D341Med (cell line): ENCODE measurements at regions not wholly inside any gene's neighbourhood (a gene's known extent, or its start where the extent isn't known, plus 50 kb on each side); places are given as distances from the start of the nearest gene placed in this dataset.

Experiments used
- DNase-seq: peaks from one replicate; pipeline ENCODE4 v3.0.0; 2012; ENCODE audit warnings: low spot score

DNA sequence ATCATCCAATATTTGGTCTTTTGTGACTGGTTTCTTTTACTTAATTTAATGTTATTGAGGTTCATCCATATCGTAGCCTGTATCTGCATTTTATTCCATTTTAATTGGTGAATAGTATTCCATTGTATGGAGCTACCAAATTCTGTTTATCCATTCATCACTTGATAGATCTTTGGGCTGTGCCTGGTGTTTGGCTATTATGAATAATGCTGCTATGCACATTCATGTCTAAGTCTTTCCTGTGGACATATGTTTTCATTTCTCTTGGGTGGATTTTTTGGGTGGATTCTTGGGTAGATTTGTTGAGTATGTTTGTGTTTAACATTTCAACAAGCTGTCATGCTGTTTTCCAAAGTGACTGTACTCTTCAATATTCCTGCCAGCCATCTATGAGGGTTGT lies 52.5 kb upstream of the NEDD4L start:
- no peak for DNase-seq

DNA sequence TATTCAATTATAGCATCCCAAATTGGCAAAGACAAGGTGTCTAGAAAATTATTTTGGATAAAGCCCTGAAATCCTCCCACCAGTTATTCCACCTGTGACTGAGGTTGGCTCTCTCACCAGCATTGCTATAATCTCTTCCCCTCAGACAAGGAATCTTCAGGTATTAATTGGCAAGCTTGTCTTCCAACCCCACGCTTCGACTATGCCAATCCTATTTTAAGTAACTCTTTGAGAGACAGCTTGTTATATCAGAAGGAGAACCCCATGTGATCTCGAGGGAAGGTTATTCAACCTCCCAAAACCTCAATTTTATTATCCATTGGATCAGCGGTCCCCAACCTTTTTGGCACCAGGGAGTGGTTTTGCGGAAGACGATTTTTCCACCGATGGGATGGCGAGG lies 54.5 kb upstream of the NEDD4L start:
- no peak for DNase-seq

DNA sequence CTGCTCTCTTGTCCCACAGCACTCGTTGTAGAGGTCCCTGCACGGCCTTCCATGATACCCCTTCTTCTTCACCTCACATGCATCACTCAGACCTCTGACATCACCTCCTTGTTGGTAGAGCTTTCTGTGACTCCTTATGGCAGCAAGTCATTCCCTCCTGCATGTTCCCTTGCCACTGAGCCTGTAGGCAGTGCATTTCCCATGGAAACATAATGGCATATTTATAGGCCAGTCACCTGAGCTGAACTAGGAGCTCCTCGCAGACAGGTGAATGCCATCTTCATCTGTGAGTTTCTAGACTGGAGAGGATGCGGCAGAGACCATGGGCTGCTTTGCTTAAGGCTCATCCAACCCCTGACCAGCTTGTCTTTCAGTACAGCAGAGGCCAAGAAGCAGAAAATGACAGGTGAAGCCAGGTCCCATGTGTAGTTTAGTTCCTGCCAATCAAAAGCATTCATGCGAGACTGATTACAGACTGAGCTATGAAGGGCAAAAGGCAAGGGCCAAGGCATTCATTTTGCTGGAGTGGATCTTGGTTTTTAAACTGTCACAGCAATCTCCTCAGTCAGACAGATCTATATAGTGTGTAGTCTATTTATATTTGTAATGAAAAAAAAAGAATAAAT lies 59.4 kb upstream of the NEDD4L start:
- DNase-seq, result no peak

DNA sequence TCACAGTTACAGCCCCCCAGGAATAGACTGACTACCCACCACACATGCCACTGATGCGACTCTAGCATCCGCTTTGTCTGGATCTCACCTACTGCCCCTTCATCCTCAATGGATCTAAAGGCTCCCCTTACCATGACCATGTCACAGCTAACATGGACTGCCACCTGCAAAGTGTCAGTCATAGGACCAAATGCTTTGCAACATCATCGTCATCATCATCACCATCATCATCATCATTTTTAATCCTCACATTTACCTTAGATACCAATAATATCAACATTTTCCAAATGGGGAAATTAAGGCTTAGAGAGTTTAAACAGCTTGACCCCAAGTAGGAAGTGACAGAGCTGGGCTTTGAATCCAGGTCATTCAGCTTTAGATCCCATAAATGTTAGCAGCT lies 60.1 kb upstream of the NEDD4L start:
- DNase-seq, result no peak

DNA sequence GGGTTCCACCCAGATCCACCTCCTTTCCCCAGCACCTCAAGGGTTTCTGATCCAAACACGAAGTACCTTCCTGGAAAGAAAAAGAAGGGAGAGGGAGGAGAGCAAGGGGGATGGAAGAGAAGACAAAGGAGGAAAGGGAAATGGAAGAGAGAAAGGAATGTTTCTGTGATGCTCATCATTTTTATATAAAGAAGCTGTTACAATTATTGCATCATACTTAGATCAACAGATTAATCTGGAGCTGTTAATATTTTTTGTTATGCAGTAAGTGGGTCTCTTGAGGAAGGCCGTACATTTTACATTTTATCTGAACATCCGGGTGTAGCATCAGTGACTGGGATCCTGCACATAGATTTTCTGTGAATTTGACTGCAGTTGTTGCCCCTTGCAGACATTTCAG lies 60.6 kb upstream of the NEDD4L start:
- no peak for DNase-seq

DNA sequence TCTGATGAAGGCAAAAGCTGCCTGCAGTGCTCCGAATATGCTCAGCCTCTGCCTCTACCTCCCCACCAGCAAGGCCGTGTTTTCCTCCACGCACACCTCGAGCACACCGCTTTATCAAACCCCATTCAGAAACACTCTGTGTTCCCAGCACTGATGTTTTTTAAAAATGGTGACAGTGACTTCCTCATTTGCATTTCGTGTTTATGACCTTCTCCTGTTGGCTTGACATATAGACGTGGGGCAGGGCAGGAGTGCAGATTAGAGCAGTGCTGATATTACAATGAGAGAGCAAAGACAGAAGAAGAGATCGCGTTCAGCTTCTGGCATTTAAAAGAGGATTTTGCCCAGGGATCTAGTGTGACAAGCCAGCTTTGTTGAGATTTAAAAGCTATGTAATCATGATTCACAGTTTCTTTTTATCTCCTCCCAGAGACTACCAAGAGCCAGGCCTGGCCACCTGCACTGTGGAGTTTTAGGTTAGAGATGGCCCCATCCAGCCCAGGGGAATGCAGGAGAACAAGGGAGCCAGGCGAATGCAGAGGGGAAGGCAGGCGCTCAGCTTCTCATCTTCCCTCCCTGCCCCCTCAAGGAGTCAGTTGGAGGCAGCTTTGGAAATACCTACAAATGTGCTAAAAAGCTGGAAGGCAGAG lies 61.5 kb upstream of the NEDD4L start:
- DNase-seq, result no peak

DNA sequence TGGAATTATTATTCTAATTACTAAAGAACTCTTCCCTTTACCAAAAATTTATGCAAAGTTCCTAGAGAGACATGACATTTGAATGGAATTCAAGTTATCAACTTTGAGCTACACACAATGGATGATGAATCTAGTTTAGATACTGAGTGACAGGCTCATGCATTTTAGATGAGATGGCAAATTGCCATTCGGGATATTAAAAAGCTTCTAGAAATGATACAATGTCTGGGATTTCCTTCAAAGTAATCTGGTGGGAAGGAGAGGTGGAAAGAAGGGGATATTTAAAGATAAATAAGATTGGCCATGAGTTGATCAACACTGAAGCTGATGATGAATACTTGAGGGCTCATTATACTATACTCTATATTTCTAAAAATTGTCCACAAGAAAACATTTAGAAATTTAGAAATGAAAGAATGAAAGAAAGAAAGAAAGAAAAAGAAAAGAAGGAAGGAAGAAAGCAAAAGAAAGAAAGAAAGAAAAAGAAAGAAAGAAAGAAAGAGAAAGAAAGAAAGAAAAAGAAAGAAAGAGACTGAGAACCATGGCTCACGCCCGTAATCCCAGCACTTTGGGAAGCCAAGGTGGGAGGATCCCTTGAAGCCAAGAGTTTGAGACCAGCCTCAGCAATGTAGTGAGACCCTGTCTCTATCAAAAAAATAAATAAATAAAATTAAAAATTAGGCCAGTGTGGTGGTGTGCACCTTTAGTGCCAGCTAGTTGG lies 62.6 kb upstream of the NEDD4L start:
- DNase-seq, result no peak

DNA sequence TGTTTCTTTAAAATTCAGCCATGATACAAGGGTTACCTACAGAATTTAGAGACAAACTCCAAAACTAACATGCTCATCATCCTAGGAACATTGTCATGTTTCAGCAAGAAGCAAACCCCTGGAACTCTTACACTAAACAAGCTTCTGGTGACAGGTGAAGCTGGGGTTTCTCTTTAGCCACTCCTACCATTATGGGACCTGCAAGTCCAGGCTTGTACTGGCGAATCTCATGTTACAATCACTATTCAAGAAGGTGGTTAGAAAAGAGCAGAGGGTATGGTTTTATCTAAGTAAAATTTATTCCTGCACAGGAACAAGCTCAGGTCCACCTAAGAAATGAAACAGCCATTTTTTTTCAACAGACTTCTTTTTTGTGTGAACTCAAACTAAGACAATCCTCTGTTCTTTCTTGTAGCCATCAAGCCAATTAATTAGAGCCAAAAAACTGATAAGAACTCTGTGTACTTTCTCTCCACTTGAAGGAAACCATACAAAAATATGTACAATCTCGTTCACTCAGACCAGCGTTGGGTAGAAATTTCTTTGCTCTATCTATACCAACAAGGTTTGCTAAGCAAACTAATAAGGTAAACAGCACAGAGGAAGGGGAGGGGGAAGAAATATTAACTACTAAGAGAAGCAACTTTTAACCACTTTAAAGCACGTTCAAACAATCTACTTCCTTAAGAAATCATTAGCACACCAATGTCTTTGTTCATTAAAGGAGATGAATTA lies 63.3 kb upstream of the NEDD4L start:
- DNase-seq, result no peak

DNA sequence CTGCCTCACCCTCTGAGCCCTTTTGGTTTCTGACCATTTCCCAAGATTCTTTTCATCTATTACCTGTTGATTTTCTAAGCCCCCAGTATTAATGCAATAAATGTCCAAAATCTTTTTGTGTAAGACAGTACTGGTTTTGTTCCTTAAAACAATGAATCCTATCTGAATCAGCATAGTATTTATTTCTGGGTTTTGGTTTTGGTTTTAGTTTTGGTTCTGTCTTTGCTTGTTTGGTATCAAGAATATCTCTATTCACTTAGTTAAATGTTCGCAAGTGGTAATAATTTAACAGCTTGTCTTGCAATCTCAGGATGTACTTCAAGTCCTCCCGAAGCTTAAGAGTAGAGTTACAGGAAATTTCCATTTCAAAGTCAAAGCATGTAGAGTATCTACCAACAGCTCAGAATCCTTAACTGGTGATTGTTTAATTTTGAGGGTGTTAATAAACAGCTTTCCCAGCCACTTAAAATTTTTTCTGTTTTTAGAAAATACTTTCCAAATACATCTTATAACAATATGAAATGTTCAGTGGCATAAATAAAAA lies 67.7 kb upstream of the NEDD4L start:
- DNase-seq, result no peak

DNA sequence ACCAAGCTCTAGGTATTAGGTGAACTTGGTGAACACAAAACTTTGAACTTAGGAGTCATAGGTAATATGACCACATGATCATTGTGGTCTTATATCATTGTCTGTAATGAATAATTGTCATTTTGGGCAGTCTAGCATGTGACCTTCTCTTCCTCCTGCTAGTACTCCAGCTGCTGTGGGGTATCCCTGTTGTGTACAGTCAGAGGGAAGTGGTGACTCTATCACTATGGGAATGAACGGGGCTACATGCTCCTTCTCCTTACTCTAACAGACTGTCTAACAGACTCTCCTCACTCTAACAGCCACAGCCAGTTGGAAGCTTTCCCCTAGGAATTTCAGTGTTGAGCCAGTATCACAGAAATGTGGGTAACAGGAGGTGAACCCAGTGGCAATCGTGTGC lies 68.2 kb upstream of the NEDD4L start:
- no peak for DNase-seq

DNA sequence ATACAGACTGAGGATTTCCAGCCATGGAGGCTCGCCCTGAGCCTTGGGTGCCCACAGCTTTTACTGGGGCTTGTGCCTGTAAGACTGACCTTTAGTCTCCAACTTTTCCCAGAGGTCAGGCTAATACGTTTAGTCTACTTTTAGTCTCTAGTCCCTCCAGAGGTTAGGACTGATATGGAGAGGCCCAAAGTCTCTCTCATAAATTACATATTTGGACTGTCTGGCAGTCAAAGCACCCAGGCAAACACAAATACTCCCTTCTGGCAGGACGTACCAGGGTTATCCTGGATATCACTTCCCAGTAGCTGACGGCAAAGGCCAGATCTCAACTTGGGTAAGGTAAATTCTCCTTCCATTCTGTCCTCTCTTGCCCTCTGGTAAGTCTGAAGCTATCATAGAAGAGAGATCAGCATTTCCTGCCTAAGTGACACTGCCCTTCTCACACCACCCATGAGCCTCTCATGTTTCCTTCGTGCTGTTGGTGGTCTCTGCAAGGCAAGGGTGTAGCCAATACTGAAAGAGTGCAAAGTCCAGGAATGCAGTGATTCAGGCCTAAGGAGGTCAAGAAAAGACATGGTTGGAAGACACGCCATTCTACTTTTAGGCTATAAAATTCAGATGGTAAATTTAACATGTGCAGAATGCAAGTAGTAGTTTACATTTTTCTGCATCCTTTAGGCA lies 69.3 kb upstream of the NEDD4L start:
- DNase-seq, result no peak

DNA sequence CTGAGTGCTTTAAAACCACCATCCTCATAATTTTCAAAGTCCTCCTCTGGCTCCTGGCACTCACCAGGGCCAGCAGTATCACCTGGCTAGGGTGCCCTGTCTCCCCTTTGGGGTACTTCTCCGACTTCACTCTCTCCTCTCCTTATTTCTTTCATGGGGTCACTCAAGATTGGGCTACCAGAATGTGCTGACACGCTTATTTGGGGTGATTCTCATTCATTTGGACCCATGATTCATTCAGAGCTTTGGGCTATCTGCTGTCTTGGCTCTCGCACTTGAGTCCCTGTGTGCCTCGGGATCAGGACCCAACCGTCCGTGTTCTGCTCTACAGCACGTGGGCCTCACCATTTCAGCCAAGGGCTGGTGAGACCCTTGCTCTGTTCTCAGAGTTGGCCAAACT lies 70.1 kb upstream of the NEDD4L start:
- DNase-seq, result no peak

DNA sequence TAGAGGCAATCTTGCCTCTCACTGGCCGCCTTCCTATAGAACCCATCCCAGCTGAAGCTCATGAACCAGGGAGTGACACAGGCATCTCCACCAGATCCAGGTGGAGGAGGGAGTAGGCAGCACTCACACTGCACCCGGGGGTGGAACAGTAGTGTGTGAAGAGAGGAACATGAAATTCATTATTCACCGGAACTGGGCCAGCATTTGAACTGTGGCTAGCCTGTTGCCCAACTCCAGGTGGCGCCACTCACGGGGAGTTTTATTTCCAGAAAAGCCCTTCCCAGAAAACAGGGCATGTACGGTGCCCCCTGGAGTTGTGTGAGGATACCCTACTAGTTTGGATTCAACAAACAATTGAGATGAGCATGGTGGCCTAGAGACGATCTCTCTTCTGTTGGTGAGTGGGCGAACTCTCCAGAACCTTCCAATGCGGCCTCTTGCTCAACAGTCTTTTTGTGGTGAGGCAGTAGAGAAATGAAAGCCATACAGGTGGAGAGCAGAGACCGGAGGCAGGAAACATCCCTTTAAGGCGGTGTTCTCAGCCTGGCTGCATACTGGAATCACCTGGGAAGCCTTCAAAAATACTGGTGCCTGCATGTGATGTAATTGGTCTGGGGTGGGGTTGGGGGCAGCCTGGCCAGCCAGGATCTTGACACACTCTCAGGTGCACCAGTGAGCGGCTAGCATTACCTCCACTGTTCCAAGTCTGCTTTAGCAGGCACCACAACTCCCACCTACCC lies 73.5 kb upstream of the NEDD4L start:
- DNase-seq, result peak; percentile 68

DNA sequence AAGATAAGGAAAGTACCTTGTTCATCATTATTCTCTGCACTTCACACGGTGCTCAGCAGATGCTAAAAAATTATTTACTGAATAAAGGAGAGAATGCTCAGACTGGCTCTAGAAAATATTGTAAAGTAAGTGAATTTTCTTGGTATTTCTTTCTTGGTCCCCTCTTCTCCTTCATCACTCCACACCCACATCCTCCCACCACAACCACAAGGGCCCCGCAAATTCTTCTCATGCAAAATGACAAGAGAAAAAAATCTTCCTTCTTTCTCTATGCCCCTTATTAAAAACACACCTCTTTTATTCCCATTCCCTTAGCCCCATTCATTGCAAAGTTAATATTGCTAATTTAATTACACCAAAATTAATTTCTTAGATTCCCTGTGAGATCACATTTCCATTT lies 74.2 kb upstream of the NEDD4L start:
- no peak for DNase-seq

DNA sequence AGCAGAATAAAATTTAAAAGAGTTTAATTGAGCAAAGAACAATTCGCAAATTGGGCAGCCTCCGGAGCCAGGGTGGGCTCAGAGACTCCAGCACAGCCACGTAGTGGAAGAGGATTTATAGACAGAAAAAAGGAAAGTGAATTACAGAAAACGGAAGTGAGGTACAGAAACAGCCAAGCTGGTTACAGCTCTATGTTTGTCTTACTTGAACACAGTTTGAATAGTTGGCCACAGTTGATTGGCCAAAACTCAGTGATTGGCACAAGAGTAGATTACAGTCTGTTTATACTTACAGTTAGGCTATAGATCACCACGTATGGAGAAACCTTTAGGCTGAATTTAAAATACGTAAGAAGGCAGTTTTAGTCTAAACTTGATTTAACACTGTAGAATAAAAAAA lies 78.8 kb upstream of the NEDD4L start:
- no peak for DNase-seq

DNA sequence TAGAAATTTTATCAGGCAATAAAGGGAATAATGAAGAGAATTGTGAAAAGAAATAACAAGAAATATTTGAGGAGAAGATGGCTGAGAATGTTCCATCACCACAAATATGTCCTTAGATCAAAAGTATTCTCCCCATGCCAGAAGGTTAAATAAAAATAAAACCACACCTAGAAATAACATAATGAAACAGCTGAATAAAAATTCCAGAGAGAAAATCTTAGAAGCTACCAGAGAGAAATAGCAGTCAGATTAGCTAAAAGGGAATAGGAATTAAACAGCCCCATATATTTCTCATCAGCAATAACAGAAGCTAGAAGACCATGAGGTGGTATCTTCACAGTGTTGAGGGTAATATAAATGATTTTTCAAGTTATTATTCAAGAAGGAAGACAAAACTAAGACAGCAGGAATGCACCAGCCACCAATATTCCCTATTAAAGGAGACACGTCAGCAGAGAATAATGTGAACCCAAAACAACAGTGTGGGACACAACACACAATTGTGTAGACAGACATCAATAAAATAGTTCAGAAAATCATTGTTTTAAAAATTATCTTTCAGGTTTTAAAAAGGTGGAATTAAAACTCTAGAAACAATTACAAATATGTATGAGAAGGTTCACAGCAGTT lies 82.0 kb upstream of the NEDD4L start:
- DNase-seq, result no peak

DNA sequence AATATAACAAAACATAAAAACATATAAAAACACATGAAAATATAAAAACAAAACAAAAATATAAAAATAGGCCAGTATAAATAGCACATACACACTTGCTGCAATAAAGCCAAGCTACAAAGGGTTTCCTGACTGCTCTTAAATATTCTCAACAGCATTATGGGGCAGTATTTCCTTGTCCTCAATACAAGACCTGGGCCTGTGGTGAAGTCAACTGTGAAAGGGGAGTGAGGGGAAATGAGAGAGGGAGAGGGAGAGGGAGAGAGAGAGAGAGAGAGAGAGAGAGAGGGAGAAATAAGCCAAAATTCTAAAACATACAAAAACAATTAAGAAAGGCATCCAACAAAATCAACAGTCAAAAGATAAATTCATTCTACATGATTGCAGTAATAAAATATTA lies 82.6 kb upstream of the NEDD4L start:
- no peak for DNase-seq

DNA sequence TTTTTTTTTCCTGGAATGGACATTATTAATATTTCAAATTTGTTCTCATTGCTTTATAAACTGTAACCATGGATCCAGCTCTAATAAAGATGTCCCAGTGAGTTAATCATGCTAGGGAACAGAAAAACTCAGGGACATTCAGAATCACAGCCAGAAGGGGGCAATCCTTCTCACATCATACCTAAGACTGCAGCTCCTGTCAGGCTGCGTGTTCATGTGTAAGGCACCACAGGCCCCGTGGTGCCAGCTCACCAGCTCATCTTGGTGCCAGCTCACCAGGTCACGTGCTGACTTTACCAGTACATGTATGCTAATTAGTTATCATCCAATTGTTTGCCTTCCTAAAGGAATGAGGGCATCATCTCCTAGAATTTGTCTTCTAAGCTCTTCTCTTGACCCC lies 84.7 kb upstream of the NEDD4L start:
- peak; percentile 83 for DNase-seq

DNA sequence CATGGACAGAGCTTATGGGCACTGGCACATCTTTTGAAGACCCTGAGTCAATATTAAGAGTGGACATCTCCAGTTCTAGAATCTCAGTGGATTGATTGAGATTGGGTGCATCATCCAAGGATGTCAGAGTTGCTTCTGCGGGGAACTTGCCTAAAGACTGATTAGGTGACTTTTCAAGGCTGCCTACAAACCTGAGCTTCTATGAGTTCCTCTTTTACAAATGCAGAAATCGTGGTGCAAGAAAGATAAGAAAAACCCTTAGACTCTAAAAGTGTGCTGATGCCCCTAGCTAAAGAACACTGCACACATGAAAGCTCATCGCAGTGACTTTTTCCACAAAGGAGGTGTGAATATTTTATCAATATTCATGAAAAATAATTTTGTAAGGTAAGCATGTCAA lies 86.8 kb upstream of the NEDD4L start:
- DNase-seq, result no peak

DNA sequence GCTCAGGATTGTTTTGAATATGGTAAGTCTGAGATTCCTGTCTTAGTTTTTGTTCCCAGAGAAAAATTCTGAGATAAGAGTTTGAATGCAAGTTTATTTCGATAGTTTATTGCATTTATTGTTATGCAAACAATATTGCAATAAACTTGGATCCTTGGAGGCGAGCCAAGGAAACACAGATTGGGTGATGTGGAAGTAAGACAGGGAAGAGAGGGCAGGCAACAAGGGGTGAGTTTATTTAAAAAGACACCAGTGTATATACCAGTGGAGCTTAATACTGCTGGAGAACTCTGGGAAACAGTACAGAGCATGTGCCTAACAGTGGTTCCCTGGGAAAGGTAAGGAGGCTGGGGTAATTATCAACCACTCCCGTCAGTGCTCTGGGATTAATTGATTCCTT lies 87.5 kb upstream of the NEDD4L start:
- DNase-seq, result no peak

DNA sequence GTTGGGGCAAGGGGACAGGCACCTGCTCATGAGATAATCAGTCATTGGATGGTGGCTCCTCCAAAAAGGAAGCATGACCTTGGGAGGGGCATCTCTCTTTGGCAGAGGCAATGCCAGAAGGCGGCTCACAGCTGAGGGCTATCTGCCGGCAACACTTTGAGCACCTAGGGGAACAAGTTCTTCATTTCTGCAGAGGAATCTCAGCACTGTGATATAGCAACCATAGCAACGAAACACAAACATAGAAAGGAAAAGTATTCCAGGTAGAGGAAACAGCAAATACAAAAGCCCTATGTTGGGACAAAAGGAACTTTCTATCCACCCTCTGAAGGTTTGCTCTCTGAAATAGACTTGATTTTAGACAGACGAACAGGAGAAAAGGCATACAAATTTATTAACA lies 89.1 kb upstream of the NEDD4L start:
- no peak for DNase-seq
